A549 (cell line): ENCODE measurements at regions not wholly inside any gene's neighbourhood (a gene's known extent, or its start where the extent isn't known, plus 50 kb on each side); places are given as distances from the start of the nearest gene placed in this dataset.

Experiments
- CTCF ChIP-seq: fragments of >200 bp; sonication (Bioruptor Twin); formaldehyde crosslinking; IDR thresholded peaks from 3 replicates; pipeline ENCODE4 v1.5.1; 2016
- EP300 ChIP-seq, 2 experiments: fragments of >200 bp; sonication (Bioruptor Twin); formaldehyde crosslinking; IDR thresholded peaks; 2 replicates in 1 of 2; 3 replicates in 1 of 2; pipeline ENCODE4 v1.6.1; 2016 to 2017
- FOXS1 ChIP-seq: fragments of 250-450 bp; sonication (Bioruptor Pico); IDR thresholded peaks from 2 replicates; pipeline ENCODE4 v1.5.0; 2020; ENCODE audit warnings: mild to moderate bottlenecking, moderate library complexity
- HDAC2 ChIP-seq: fragments of 200-600 bp; sonication (generic); IDR thresholded peaks from 2 replicates; pipeline ENCODE4 v1.6.1; 2016
- MAX ChIP-seq: IDR thresholded peaks from 2 replicates; pipeline ENCODE4 v1.6.1; 2012
- POLR2A ChIP-seq: IDR thresholded peaks from 2 replicates; pipeline ENCODE4 v1.6.1; 2012; ENCODE audit warnings: mild to moderate bottlenecking, low read length
- POLR2AphosphoS2 ChIP-seq: conservative IDR thresholded peaks from 2 replicates; pipeline ENCODE4 v1.6.1; 2012; ENCODE audit warnings: low read length, improper control_type of control experiment, inconsistent platforms

GRCh38 chr11:86122773-86123172 is 53.9 kb upstream of the PICALM start:
- no peak for TF ChIP-seq CTCF
- TF ChIP-seq MAX: no peak
- TF ChIP-seq EP300 (IDR thresholded peaks at IDR 0.05): no peak
- TF ChIP-seq POLR2A: no peak
- TF ChIP-seq FOXS1 (CRISPR knock-in tag): no peak
- no peak for TF ChIP-seq HDAC2
- no peak for TF ChIP-seq POLR2AphosphoS2
